Retinal pigment epithelial cell (primary cell): ENCODE measurements at regions not wholly inside any gene's neighbourhood (a gene's known extent, or its start where the extent isn't known, plus 50 kb on each side); places are given as distances from the start of the nearest gene placed in this dataset.
A peak's percentile ranks its signal among the peaks of the same experiment; 100 is the strongest.

Source experiments
- DNase-seq: peaks from one replicate; pipeline ENCODE4 v3.0.0-alpha.2; 2010; ENCODE audit warnings: low read depth
- H3K4me3 ChIP-seq: 2 replicates; pipeline ENCODE4 v1.5.1; 2011; ENCODE audit warnings: mild to moderate bottlenecking, low read length, control low read depth, moderate library complexity
- TF ChIP-seq, protein P1 (sequence below): conservative IDR thresholded peaks from 2 replicates; pipeline ENCODE4 v1.5.1; 2011; ENCODE audit warnings: low read depth, low read length, control low read depth, inconsistent platforms

DNA sequence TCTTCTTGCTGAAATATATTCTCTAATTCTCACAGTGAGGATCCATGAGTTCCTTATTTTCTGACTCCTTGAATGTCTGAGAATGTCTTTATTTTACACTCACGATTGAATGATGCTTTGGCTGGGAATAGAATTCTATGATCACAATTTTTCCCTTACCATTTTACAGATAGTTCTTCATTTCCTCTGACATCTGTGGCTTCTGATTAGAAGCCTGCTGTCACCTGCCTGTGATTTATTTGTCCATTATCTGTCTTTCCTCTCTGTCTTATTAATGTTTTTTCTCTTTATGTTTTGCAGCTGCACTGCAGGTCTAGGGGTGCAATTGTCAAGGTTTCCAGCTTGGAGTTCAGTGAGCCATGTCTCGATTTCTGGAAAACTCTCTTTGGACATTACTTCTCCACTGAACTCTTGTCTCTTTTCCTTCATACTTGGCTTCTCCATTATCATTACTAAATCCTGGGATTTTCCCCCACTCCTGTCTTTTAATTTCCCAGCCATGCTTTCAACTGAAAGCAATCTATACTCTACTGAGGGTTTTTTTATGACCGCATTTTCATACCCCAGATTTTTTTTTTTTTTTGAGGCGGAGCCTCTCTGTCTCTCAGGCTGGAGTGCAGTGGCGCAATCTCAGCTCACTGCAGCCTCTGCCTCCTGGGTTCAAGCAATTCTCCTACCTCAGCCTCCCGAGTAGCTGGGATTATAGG is 85.8 kb upstream of the PRNP start:
- no peak for DNase-seq
- no peak overlapping the region for H3K4me3 ChIP-seq
- TF ChIP-seq, protein P1, sequence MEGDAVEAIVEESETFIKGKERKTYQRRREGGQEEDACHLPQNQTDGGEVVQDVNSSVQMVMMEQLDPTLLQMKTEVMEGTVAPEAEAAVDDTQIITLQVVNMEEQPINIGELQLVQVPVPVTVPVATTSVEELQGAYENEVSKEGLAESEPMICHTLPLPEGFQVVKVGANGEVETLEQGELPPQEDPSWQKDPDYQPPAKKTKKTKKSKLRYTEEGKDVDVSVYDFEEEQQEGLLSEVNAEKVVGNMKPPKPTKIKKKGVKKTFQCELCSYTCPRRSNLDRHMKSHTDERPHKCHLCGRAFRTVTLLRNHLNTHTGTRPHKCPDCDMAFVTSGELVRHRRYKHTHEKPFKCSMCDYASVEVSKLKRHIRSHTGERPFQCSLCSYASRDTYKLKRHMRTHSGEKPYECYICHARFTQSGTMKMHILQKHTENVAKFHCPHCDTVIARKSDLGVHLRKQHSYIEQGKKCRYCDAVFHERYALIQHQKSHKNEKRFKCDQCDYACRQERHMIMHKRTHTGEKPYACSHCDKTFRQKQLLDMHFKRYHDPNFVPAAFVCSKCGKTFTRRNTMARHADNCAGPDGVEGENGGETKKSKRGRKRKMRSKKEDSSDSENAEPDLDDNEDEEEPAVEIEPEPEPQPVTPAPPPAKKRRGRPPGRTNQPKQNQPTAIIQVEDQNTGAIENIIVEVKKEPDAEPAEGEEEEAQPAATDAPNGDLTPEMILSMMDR: no peak

DNA sequence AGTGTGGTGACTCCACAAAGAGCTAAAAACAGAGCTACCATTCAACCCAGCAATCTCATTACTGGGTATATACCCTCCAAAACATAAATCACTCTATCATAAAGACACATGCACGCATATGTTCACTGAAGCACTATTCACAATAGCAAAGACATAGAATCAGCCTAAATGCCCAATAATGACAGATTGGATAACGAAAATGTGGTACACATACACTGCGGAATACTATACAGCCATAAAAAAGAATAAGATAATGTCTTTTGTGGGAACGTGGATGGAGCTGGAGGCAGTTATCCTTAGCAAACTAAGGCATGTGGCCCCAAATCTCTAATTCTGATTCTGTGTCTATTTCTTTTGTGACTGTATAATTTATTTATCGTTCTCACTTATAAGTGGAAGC is 89.0 kb upstream of the PRNP start:
- H3K4me3 ChIP-seq: no peak overlapping the region
- TF ChIP-seq, protein P1: no peak
- no peak for DNase-seq

DNA sequence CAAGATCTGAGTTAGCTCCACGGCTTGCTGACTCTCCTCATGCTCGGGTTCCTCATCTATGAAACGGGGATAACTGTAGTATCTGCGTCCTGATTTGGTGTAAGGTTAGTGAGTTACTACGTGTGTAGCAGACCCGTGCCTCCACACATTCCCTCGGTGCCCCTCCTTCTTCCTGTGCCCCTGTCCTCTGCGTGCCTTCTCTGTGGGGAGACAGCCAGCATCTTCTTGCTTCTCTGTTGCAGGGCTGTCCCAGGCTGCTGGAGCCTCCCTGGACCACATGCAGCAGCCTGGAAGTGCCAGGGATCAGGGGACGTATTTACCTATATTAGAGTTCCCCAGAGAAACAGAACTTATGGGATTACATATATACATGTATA is 93.1 kb upstream of the PRNP start:
- no peak overlapping the region for H3K4me3 ChIP-seq
- TF ChIP-seq, protein P1: no peak
- no peak for DNase-seq

DNA sequence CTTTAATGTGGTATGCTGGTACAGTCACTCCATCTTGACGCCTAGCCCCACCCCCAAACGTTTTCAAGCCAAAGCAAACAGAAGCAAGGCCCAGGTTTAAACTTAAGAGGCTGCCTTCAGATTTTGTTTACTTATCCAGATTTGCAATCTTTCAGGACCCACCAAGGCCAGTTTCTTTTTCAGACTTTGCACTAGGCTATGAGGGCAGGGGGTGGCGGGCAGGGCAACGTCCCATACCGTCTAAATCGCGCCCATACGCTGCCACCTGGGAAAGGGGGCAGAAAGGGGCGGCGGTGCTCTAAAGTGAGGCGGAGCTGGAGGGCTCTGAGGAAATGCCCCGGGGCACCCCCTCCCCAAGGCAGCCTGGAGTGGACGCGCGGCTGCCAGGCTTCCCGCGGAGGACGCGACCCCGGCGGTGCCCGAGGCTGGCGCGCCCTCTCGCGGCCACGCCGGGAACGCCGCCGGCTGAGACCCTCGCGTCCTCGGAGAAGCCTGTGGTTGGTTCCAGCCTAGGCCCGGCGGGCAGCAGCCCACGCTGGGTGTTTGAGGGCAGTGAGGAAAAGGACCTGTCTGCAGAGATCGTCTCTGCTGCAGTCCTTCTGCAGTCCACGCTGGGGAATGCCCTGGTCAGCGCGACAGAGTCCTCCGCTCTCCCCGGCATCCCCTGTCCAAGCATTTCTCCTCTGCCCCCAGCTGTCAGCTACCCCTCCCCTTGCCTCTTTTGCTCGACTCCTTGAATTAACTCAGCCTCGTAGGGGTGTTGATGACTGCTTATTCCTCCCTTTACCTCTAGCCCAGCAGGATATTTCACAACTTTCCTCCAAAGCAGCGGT is 93.7 kb upstream of the PRNP start:
- H3K4me3 ChIP-seq: peak overlapping the region; percentile 43
- DNase-seq: no peak
- TF ChIP-seq, protein P1: peak; percentile 72

DNA sequence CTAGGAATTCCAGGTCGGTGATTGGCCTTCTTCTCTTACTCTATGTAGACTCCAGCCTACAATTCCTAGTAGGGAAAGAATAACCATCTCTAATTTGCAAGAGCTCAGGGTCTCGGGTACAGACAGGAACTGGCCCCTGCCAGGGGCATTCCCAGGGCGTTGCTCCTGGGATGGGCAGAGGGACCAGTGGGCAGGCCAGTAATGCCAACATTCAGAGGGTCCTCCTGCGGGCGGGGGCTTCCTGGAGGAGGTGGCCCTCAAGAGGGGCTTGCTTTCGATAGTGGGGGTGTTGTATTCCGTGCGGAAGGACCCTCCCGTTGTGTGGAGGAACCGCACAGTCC is 94.3 kb upstream of the PRNP start:
- no peak overlapping the region for H3K4me3 ChIP-seq
- DNase-seq: no peak
- TF ChIP-seq, protein P1: no peak

GRCh38 chr20:4585758-4586157 is 100.5 kb upstream of the PRNP start:
- TF ChIP-seq, protein P1: no peak
- no peak for DNase-seq
- no peak overlapping the region for H3K4me3 ChIP-seq
